Astrocyte (in vitro differentiated cells and primary cell): ENCODE measurements at regions not wholly inside any gene's neighbourhood (a gene's known extent, or its start where the extent isn't known, plus 50 kb on each side); places are given as distances from the start of the nearest gene placed in this dataset.

Experiments
- DNase-seq: peaks from one replicate; pipeline ENCODE4 v3.0.0-alpha.2; 2010; ENCODE audit warnings: low read depth
- FAIRE-seq: peaks from 2 replicates; lab custom pipeline; 2011; peaks lifted over from hg19 to GRCh38; lab: Jason Lieb, UNC
- H2AFZ ChIP-seq: 2 replicates; pipeline ENCODE4 v1.6.0; 2012; ENCODE audit warnings: low read depth, low read length, inconsistent platforms
- H3K27ac ChIP-seq: 2 replicates; pipeline ENCODE4 v1.5.1; 2011; ENCODE audit warnings: low read depth, low read length, inconsistent platforms
- H3K27me3 ChIP-seq: 2 replicates; pipeline ENCODE4 v1.6.0; 2011; ENCODE audit warnings: low read length, inconsistent platforms; ENCODE audit not compliant: insufficient read depth
- H3K36me3 ChIP-seq: 2 replicates; pipeline ENCODE4 v1.5.1; 2011; ENCODE audit warnings: low read length, inconsistent platforms; ENCODE audit not compliant: insufficient read depth
- H3K4me1 ChIP-seq: 2 replicates; pipeline ENCODE4 v1.5.1; 2011; ENCODE audit warnings: low read length, inconsistent platforms; ENCODE audit not compliant: insufficient read depth
- H3K4me2 ChIP-seq: 2 replicates; pipeline ENCODE4 v1.6.0; 2012; ENCODE audit warnings: low read length, inconsistent platforms
- H3K4me3 ChIP-seq: 2 replicates; pipeline ENCODE4 v1.5.1; 2011; ENCODE audit warnings: low read depth, mild to moderate bottlenecking, low read length, inconsistent platforms; ENCODE audit not compliant: insufficient read depth
- H3K79me2 ChIP-seq: 2 replicates; pipeline ENCODE4 v1.6.0; 2012; ENCODE audit warnings: mild to moderate bottlenecking, low read length, inconsistent platforms; ENCODE audit not compliant: insufficient read depth
- H3K9ac ChIP-seq: 2 replicates; pipeline ENCODE4 v1.6.0; 2012; ENCODE audit warnings: mild to moderate bottlenecking, low read length, inconsistent platforms
- H3K9me3 ChIP-seq: 2 replicates; pipeline ENCODE4 v1.5.1; 2012; ENCODE audit warnings: low read depth, mild to moderate bottlenecking, low read length, inconsistent platforms; ENCODE audit not compliant: insufficient read depth
- H4K20me1 ChIP-seq: 2 replicates; pipeline ENCODE4 v1.6.0; 2012; ENCODE audit warnings: low read length, inconsistent platforms; ENCODE audit not compliant: insufficient read depth
- H3K27ac Mint-ChIP-seq: one replicate; pipeline ENCODE4 v1.8.0; 2021; ENCODE audit warnings: mild to moderate bottlenecking, mixed read lengths; ENCODE audit not compliant: unreplicated experiment
- H3K27me3 Mint-ChIP-seq: one replicate; pipeline ENCODE4 v1.8.0; 2021; ENCODE audit warnings: low read depth, mixed read lengths; ENCODE audit not compliant: unreplicated experiment
- H3K36me3 Mint-ChIP-seq: one replicate; pipeline ENCODE4 v1.8.0; 2021; ENCODE audit warnings: low read depth, mixed read lengths; ENCODE audit not compliant: unreplicated experiment
- H3K4me1 Mint-ChIP-seq: one replicate; pipeline ENCODE4 v1.8.0; 2021; ENCODE audit warnings: low read depth, mixed read lengths; ENCODE audit not compliant: unreplicated experiment
- H3K4me3 Mint-ChIP-seq: one replicate; pipeline ENCODE4 v1.8.0; 2021; ENCODE audit warnings: mild to moderate bottlenecking, moderate library complexity, mixed read lengths; ENCODE audit not compliant: unreplicated experiment
- H3K9me3 Mint-ChIP-seq: one replicate; pipeline ENCODE4 v1.8.0; 2021; ENCODE audit warnings: mild to moderate bottlenecking, mixed read lengths; ENCODE audit not compliant: unreplicated experiment
- CTCF ChIP-seq: IDR thresholded peaks from 2 replicates; pipeline ENCODE4 v1.5.1; 2011; ENCODE audit warnings: low read depth, mild to moderate bottlenecking, inconsistent platforms, low read length, moderate library complexity; ENCODE audit not compliant: insufficient read depth
- EZH2 ChIP-seq: IDR thresholded peaks from 2 replicates; pipeline ENCODE4 v1.6.1; 2012; ENCODE audit warnings: mild to moderate bottlenecking, low read length, inconsistent platforms; ENCODE audit not compliant: insufficient read depth

GRCh38 chr19:31125071-31125470 lies 224.2 kb downstream of the TSHZ3 start:
- Histone ChIP-seq H3K4me3 (no peak overlapping the region), H3K4me1 (peaks cover 27% of the 10 kb centered on the region), H4K20me1 (no peaks in the 10 kb centered on the region), H3K27ac (no peak overlapping the region), H3K27me3 (no peaks in the 10 kb centered on the region), H3K9me3 (no peaks in the 10 kb centered on the region), H3K9ac (no peak overlapping the region), H3K36me3 (no peaks in the 10 kb centered on the region), H3K4me2 (no peak overlapping the region), H2AFZ (no peak overlapping the region), H3K79me2 (no peaks in the 10 kb centered on the region)
- no peak for FAIRE-seq
- no peak overlapping the region for H3K27ac Mint-ChIP-seq
- H3K4me1 Mint-ChIP-seq = peaks cover 21% of the 10 kb centered on the region
- H3K36me3 Mint-ChIP-seq = peaks cover 2% of the 10 kb centered on the region
- H3K9me3 Mint-ChIP-seq = peaks cover 6% of the 10 kb centered on the region
- no peak for DNase-seq
- H3K4me3 Mint-ChIP-seq = no peak overlapping the region
- no peak for TF ChIP-seq EZH2
- no peak for TF ChIP-seq CTCF
- H3K27me3 Mint-ChIP-seq = no peaks in the 10 kb centered on the region

DNA sequence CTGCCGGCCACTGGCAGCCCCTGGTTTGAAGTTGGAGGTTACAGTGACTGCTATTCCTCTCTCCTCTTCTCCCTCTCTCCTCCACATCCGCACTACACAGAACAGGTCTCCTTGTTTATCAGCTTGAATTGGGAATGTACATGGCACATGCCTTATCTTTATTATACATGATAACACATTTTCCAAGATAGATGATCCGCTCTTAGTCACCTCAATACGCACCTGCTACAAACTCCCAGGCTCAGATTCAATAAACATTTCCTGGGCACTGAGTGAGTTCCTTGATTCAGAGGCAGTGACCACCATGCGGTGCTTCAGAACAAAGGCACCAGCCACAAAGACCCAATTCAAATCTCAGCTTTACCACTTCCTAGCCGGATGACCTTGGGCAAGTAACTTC lies 227.7 kb downstream of the TSHZ3 start:
- H3K36me3 ChIP-seq = no peaks in the 10 kb centered on the region
- H3K4me1 ChIP-seq = peaks cover 5% of the 10 kb centered on the region
- Mint-ChIP-seq H3K27ac (no peak overlapping the region), H3K36me3 (peaks cover 4% of the 10 kb centered on the region), H3K4me3 (no peak overlapping the region), H3K4me1 (peaks cover 9% of the 10 kb centered on the region), H3K27me3 (no peaks in the 10 kb centered on the region), H3K9me3 (peaks cover 4% of the 10 kb centered on the region)
- H3K9ac ChIP-seq = no peak overlapping the region
- no peaks in the 10 kb centered on the region for H4K20me1 ChIP-seq
- no peak overlapping the region for H3K4me3 ChIP-seq
- FAIRE-seq = no peak
- no peak overlapping the region for H3K4me2 ChIP-seq
- no peak overlapping the region for H3K27ac ChIP-seq
- H3K79me2 ChIP-seq = no peaks in the 10 kb centered on the region
- no peak for TF ChIP-seq CTCF
- TF ChIP-seq EZH2 = no peak
- no peak for DNase-seq
- no peaks in the 10 kb centered on the region for H3K27me3 ChIP-seq
- H3K9me3 ChIP-seq = no peaks in the 10 kb centered on the region
- H2AFZ ChIP-seq = no peak overlapping the region

DNA sequence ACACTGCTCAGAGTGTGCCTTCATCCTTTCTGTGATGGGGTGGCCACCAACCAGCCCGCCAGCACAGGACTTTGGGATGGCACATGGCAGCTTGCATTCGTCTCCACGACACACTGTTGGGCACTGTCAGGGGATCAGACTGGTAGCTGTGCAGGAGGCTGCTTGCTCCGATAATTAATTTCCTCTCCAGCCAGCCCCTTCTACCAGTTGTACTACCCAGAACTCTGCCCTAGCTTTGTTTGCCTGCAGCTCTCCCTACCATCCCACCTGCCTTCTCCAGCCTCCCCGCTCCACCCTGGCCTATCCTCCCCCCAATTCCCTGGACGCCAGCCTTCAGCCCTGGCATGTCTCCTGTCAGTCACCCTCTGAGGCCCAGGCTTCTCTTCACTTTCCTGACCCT lies 228.3 kb downstream of the TSHZ3 start:
- Histone ChIP-seq H3K79me2 (no peaks in the 10 kb centered on the region), H3K27ac (no peak overlapping the region), H3K9me3 (no peaks in the 10 kb centered on the region), H4K20me1 (no peaks in the 10 kb centered on the region), H3K9ac (no peak overlapping the region), H3K27me3 (no peaks in the 10 kb centered on the region), H3K4me2 (no peak overlapping the region), H2AFZ (no peak overlapping the region), H3K36me3 (no peaks in the 10 kb centered on the region), H3K4me3 (no peak overlapping the region), H3K4me1 (no peaks in the 10 kb centered on the region)
- Mint-ChIP-seq H3K36me3 (peaks cover 4% of the 10 kb centered on the region), H3K27ac (no peak overlapping the region), H3K9me3 (peaks cover 4% of the 10 kb centered on the region), H3K4me1 (peaks cover 4% of the 10 kb centered on the region), H3K4me3 (no peak overlapping the region), H3K27me3 (no peaks in the 10 kb centered on the region)
- DNase-seq = no peak
- TF ChIP-seq CTCF (no peak), EZH2 (no peak)
- FAIRE-seq = no peak
